Smooth muscle cell (in vitro differentiated cells): ENCODE measurements at regions not wholly inside any gene's neighbourhood (a gene's known extent, or its start where the extent isn't known, plus 50 kb on each side); places are given as distances from the start of the nearest gene placed in this dataset.

Source experiments
- DNase-seq: peaks from one replicate; lab custom pipeline; 2025; ENCODE audit not compliant: unreplicated experiment; lab: John Stamatoyannopoulos, UW
- H2AFZ ChIP-seq: fragments of 200-600 bp; sonication (generic); 2 replicates; pipeline ENCODE4 v1.6.0; 2016; ENCODE audit warnings: antibody characterized with exemption, low read depth, mild to moderate bottlenecking
- H3F3A ChIP-seq: fragments of 200-600 bp; sonication (generic); 2 replicates; pipeline ENCODE4 v1.6.0; 2017; ENCODE audit warnings: antibody characterized with exemption, low read depth
- H3K27ac ChIP-seq: fragments of 200-600 bp; sonication (generic); 2 replicates; pipeline ENCODE4 v1.5.1; 2016; ENCODE audit warnings: low read depth, mild to moderate bottlenecking
- H3K27me3 ChIP-seq: fragments of 200-600 bp; sonication (generic); 2 replicates; pipeline ENCODE4 v1.6.1; 2016; ENCODE audit warnings: low read depth, mild to moderate bottlenecking
- H3K36me3 ChIP-seq: fragments of 200-600 bp; sonication (generic); 2 replicates; pipeline ENCODE4 v1.5.1; 2016; ENCODE audit warnings: low read depth
- H3K4me1 ChIP-seq: fragments of 200-600 bp; sonication (generic); 2 replicates; pipeline ENCODE4 v1.5.1; 2016; ENCODE audit warnings: low read depth
- H3K4me2 ChIP-seq: fragments of 200-600 bp; sonication (generic); 2 replicates; pipeline ENCODE4 v1.6.0; 2016; ENCODE audit warnings: mild to moderate bottlenecking
- H3K4me3 ChIP-seq: fragments of 200-600 bp; sonication (generic); 2 replicates; pipeline ENCODE4 v1.5.1; 2016; ENCODE audit warnings: mild to moderate bottlenecking
- H3K79me2 ChIP-seq: fragments of 200-600 bp; sonication (generic); 2 replicates; pipeline ENCODE4 v1.6.0; 2016; ENCODE audit warnings: low read depth, mild to moderate bottlenecking
- H3K9ac ChIP-seq: fragments of 200-600 bp; sonication (generic); 2 replicates; pipeline ENCODE4 v1.6.0; 2016; ENCODE audit warnings: low read depth
- H3K9me3 ChIP-seq: fragments of 200-600 bp; sonication (generic); replicated peaks from 2 replicates; pipeline ENCODE4 v1.5.1; 2016; ENCODE audit warnings: low read depth
- H4K20me1 ChIP-seq: fragments of 200-600 bp; sonication (generic); 2 replicates; pipeline ENCODE4 v1.6.0; 2016; ENCODE audit warnings: low read depth
- CTCF ChIP-seq: fragments of 200-600 bp; sonication (generic); IDR thresholded peaks from 2 replicates; pipeline ENCODE4 v1.5.1; 2017; ENCODE audit warnings: borderline replicate concordance, mild to moderate bottlenecking, antibody characterized with exemption; ENCODE audit not compliant: insufficient read depth, poor library complexity, severe bottlenecking
- WGBS: methylation state at CpG from one replicate; pipeline ENCODE4 v1.1.7; 2016; ENCODE audit warnings: low lambda C conversion rate; 5-methylcytosine and 5-hydroxymethylcytosine counted together

- no peaks in the 10 kb centered on the region for H3F3A ChIP-seq
- no peak overlapping the region for H3K9ac ChIP-seq
- no peaks in the 10 kb centered on the region for H3K27me3 ChIP-seq
- H3K4me3 ChIP-seq = no peak overlapping the region
- H3K9me3 ChIP-seq = no peaks in the 10 kb centered on the region
- no peaks in the 10 kb centered on the region for H4K20me1 ChIP-seq
- no peak for DNase-seq
- H3K4me2 ChIP-seq = no peak overlapping the region
- no peaks in the 10 kb centered on the region for H3K79me2 ChIP-seq
- no peak overlapping the region for H3K27ac ChIP-seq
- WGBS = 93% methylated on average over 6 of the region's 6 CpGs
- TF ChIP-seq CTCF = no peak
- no peaks in the 10 kb centered on the region for H3K36me3 ChIP-seq
- no peak overlapping the region for H2AFZ ChIP-seq
- H3K4me1 ChIP-seq = peaks cover 6% of the 10 kb centered on the region
Observed at GRCh38 chr16:48105976-48106375, 49.8 kb downstream of the ABCC12 start.

GRCh38 chr16:48105456-48105855 lies 50.3 kb downstream of the ABCC12 start:
- Histone ChIP-seq H3K9me3 (no peaks in the 10 kb centered on the region), H3K4me3 (no peak overlapping the region), H3K36me3 (no peaks in the 10 kb centered on the region), H3K4me2 (no peak overlapping the region), H3K4me1 (peaks cover 6% of the 10 kb centered on the region), H3F3A (no peaks in the 10 kb centered on the region), H4K20me1 (no peaks in the 10 kb centered on the region), H3K27me3 (no peaks in the 10 kb centered on the region), H2AFZ (no peak overlapping the region), H3K79me2 (no peaks in the 10 kb centered on the region), H3K27ac (no peak overlapping the region), H3K9ac (no peak overlapping the region)
- no peak for DNase-seq
- WGBS = 78% methylated on average over 4 of the region's 4 CpGs
- TF ChIP-seq CTCF = no peak

GRCh38 chr16:48103591-48103990 lies 52.2 kb downstream of the ABCC12 start:
- no peak overlapping the region for H3K27ac ChIP-seq
- H3K9me3 ChIP-seq = no peaks in the 10 kb centered on the region
- WGBS = 95% methylated on average over 6 of the region's 6 CpGs
- H4K20me1 ChIP-seq = no peaks in the 10 kb centered on the region
- no peaks in the 10 kb centered on the region for H3K4me1 ChIP-seq
- H3K4me3 ChIP-seq = no peak overlapping the region
- H3K4me2 ChIP-seq = no peak overlapping the region
- TF ChIP-seq CTCF = no peak
- no peaks in the 10 kb centered on the region for H3F3A ChIP-seq
- H3K79me2 ChIP-seq = no peaks in the 10 kb centered on the region
- no peaks in the 10 kb centered on the region for H3K36me3 ChIP-seq
- no peak for DNase-seq
- no peak overlapping the region for H2AFZ ChIP-seq
- no peaks in the 10 kb centered on the region for H3K27me3 ChIP-seq
- H3K9ac ChIP-seq = no peak overlapping the region
